ENCODE measurements at regions not wholly inside any gene's neighbourhood (a gene's known extent, or its start where the extent isn't known, plus 50 kb on each side); places are given as distances from the start of the nearest gene placed in this dataset.

GRCh38 chr4:53775381-53775780, 184.1 kb upstream of the LNX1 start:
- H3K36me3 ChIP-seq = no peaks in the 10 kb centered on the region
- no peaks in the 10 kb centered on the region for H3K4me1 ChIP-seq
- H3K27ac ChIP-seq = no peak overlapping the region
- no peaks in the 10 kb centered on the region for H3K9me3 ChIP-seq
- H3K27me3 ChIP-seq = no peaks in the 10 kb centered on the region
- H3K4me3 ChIP-seq = no peak overlapping the region
- no peak for DNase-seq (ENCODE audit: low spot score in 2 of 2)
- intact Hi-C loops (cut with DNase I; ENCODE audit: low total_unique reads) = no loop called here
- TF ChIP-seq POLR2A (IDR thresholded peaks at IDR 0.05) = no peak
- no peak for TF ChIP-seq POLR2AphosphoS5 (IDR thresholded peaks at IDR 0.05)
- no peak for TF ChIP-seq CTCF (IDR thresholded peaks at IDR 0.05)

GRCh38 chr4:53771326-53771725, 180.0 kb upstream of the LNX1 start:
- DNase-seq (ENCODE audit: low spot score in 2 of 2) = no peak
- Histone ChIP-seq H3K36me3 (no peaks in the 10 kb centered on the region), H3K9me3 (no peaks in the 10 kb centered on the region), H3K4me3 (no peak overlapping the region), H3K27me3 (no peaks in the 10 kb centered on the region), H3K27ac (no peak overlapping the region), H3K4me1 (no peaks in the 10 kb centered on the region)
- intact Hi-C loops (cut with DNase I; ENCODE audit: low total_unique reads) = no loop called here
- TF ChIP-seq POLR2AphosphoS5 (IDR thresholded peaks at IDR 0.05) = no peak
- no peak for TF ChIP-seq POLR2A (IDR thresholded peaks at IDR 0.05)
- no peak for TF ChIP-seq CTCF (IDR thresholded peaks at IDR 0.05)

GRCh38 chr4:53767482-53767881, 176.2 kb upstream of the LNX1 start:
- H3K9me3 ChIP-seq = no peaks in the 10 kb centered on the region
- intact Hi-C loops (cut with DNase I; ENCODE audit: low total_unique reads) = no loop called here
- H3K27me3 ChIP-seq = no peaks in the 10 kb centered on the region
- no peak for DNase-seq (ENCODE audit: low spot score in 2 of 2)
- H3K4me3 ChIP-seq = no peak overlapping the region
- TF ChIP-seq CTCF (IDR thresholded peaks at IDR 0.05) (no peak), POLR2A (IDR thresholded peaks at IDR 0.05) (no peak), POLR2AphosphoS5 (IDR thresholded peaks at IDR 0.05) (no peak)
- no peaks in the 10 kb centered on the region for H3K36me3 ChIP-seq
- no peaks in the 10 kb centered on the region for H3K4me1 ChIP-seq
- H3K27ac ChIP-seq = no peak overlapping the region

- no peak overlapping the region for H3K4me3 ChIP-seq
- no peak for DNase-seq (ENCODE audit: low spot score in 2 of 2)
- TF ChIP-seq CTCF (IDR thresholded peaks at IDR 0.05) = no peak
- no peak for TF ChIP-seq POLR2A (IDR thresholded peaks at IDR 0.05)
- TF ChIP-seq POLR2AphosphoS5 (IDR thresholded peaks at IDR 0.05) = no peak
- no peaks in the 10 kb centered on the region for H3K27me3 ChIP-seq
- no peaks in the 10 kb centered on the region for H3K4me1 ChIP-seq
- no peaks in the 10 kb centered on the region for H3K9me3 ChIP-seq
- peak overlapping the region in 1 of 2 donors; percentile 43 for H3K27ac ChIP-seq
- intact Hi-C loops (cut with DNase I; ENCODE audit: low total_unique reads) = no loop called here
- no peaks in the 10 kb centered on the region for H3K36me3 ChIP-seq
Observed at GRCh38 chr4:53764761-53765490, 173.6 kb upstream of the LNX1 start.

GRCh38 chr4:53763813-53764597, 172.7 kb upstream of the LNX1 start:
- TF ChIP-seq POLR2AphosphoS5 (IDR thresholded peaks at IDR 0.05) (no peak), POLR2A (IDR thresholded peaks at IDR 0.05) (no peak), CTCF (IDR thresholded peaks at IDR 0.05) (no peak)
- H3K4me3 ChIP-seq = no peak overlapping the region
- H3K4me1 ChIP-seq = no peaks in the 10 kb centered on the region
- no peak overlapping the region for H3K27ac ChIP-seq
- intact Hi-C loops (cut with DNase I; ENCODE audit: low total_unique reads) = no loop called here
- no peaks in the 10 kb centered on the region for H3K9me3 ChIP-seq
- no peaks in the 10 kb centered on the region for H3K36me3 ChIP-seq
- no peak for DNase-seq (ENCODE audit: low spot score in 2 of 2)
- no peaks in the 10 kb centered on the region for H3K27me3 ChIP-seq
